ENCODE measurements at regions not wholly inside any gene's neighbourhood (a gene's known extent, or its start where the extent isn't known, plus 50 kb on each side); places are given as distances from the start of the nearest gene placed in this dataset.

DNA sequence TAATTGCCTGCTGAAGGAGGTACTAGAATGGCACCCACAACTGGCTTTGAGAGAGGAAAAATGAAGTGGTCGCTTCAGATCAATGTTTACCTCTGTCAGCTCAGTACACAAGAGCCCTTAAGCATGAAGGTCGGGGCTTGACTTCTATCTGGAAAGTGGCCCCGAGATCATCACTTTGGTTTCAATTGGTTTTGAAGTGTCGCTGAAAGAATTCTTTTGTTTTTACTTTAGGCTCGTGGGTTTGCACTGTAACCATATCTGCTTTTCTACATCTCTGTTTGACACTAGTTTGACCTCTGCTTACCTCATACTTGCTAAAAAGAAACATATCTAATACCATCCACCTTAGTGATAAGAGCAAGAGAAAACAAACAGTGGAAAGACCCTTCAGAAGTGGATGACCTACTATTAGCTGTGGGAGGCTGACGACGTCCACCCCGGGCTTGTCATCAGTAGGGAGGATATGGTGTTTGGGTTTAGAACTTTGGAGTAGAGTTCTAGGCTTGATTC is 361.8 kb downstream of the GATA3 start:
- H3K79me2 ChIP-seq (ENCODE audit: low read length), result no peaks in the 10 kb centered on the region
- no peak for DNase-seq
- no peaks in the 10 kb centered on the region for H3K4me1 ChIP-seq (ENCODE audit: low read length)
- H3K27ac ChIP-seq (ENCODE audit: low read length), result no peak overlapping the region
- H2AFZ ChIP-seq (ENCODE audit: low read length), result no peak overlapping the region
- H3K27me3 ChIP-seq (ENCODE audit: low read length), result no peaks in the 10 kb centered on the region
- H3K9me3 ChIP-seq (ENCODE audit: low read length), result no peaks in the 10 kb centered on the region
- no peak overlapping the region for H3K4me3 ChIP-seq (ENCODE audit: low read length)
- H3K4me2 ChIP-seq (ENCODE audit: low read depth, low read length, poor library complexity, severe bottlenecking), result no peak overlapping the region
- no peak overlapping the region for H3K9ac ChIP-seq (ENCODE audit: low read length)
- no peaks in the 10 kb centered on the region for H3K36me3 ChIP-seq (ENCODE audit: insufficient read depth, low read length)
- H3K9me2 ChIP-seq (replicated peaks; ENCODE audit: insufficient read depth, low read length), result no peaks in the 10 kb centered on the region
- H4K20me1 ChIP-seq (ENCODE audit: insufficient read depth, low read depth, low read length), result no peaks in the 10 kb centered on the region

DNA sequence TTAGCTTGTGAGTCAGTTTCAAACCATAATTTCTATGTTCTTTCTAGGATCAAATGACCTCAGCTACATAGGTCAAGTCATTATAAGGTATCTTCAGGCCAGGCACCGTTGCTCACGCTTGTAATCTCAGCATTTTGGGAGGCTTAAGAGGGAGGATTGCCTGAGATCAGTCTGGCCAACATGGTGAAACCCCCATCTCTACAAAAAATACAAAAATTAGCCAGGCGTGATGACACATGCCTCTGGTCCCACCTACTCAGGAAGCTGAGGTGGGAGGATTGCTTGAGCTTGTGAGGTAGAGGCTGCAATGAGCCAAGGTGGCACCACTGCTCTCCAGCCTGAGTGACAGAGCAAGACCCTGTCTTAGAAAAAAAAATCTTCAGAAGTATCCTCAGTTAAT is 362.3 kb downstream of the GATA3 start:
- Histone ChIP-seq H3K9me2 (replicated peaks; ENCODE audit: insufficient read depth, low read length) (no peaks in the 10 kb centered on the region), H3K4me2 (ENCODE audit: low read depth, low read length, poor library complexity, severe bottlenecking) (no peak overlapping the region), H3K79me2 (ENCODE audit: low read length) (no peaks in the 10 kb centered on the region), H3K36me3 (ENCODE audit: insufficient read depth, low read length) (no peaks in the 10 kb centered on the region), H3K9me3 (ENCODE audit: low read length) (no peaks in the 10 kb centered on the region), H3K4me3 (ENCODE audit: low read length) (no peak overlapping the region), H3K4me1 (ENCODE audit: low read length) (no peaks in the 10 kb centered on the region), H3K27ac (ENCODE audit: low read length) (no peak overlapping the region), H4K20me1 (ENCODE audit: insufficient read depth, low read depth, low read length) (no peaks in the 10 kb centered on the region), H3K27me3 (ENCODE audit: low read length) (no peaks in the 10 kb centered on the region), H2AFZ (ENCODE audit: low read length) (no peak overlapping the region), H3K9ac (ENCODE audit: low read length) (no peak overlapping the region)
- DNase-seq, result no peak

DNA sequence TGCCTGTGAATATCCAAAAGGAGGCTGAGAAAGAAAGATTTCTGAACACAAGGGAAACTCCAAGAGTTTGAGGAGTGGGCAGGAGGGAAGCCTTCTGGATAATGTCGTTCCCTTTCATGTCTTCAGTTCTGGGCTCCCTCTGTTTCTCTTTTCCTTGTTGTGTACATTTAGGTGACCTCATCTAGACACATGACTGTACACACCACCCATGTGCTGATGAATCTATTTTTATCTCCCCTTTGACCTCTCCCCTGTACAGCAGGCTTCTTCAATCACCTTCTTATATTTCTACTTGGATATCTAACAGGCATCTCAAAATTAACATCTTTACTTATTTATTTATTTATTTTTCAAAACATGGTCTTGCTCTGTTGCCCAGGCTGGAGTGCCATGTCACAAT is 363.1 kb downstream of the GATA3 start:
- no peak for DNase-seq
- Histone ChIP-seq H2AFZ (ENCODE audit: low read length) (no peak overlapping the region), H3K9me3 (ENCODE audit: low read length) (no peaks in the 10 kb centered on the region), H3K4me1 (ENCODE audit: low read length) (no peaks in the 10 kb centered on the region), H3K27ac (ENCODE audit: low read length) (no peak overlapping the region), H3K4me3 (ENCODE audit: low read length) (no peak overlapping the region), H3K79me2 (ENCODE audit: low read length) (no peaks in the 10 kb centered on the region), H3K9ac (ENCODE audit: low read length) (no peak overlapping the region), H3K36me3 (ENCODE audit: insufficient read depth, low read length) (no peaks in the 10 kb centered on the region), H3K4me2 (ENCODE audit: low read depth, low read length, poor library complexity, severe bottlenecking) (no peak overlapping the region), H3K27me3 (ENCODE audit: low read length) (no peaks in the 10 kb centered on the region), H3K9me2 (replicated peaks; ENCODE audit: insufficient read depth, low read length) (no peaks in the 10 kb centered on the region), H4K20me1 (ENCODE audit: insufficient read depth, low read depth, low read length) (no peaks in the 10 kb centered on the region)

GRCh38 chr10:8418631-8419030 is 364.1 kb downstream of the GATA3 start:
- Histone ChIP-seq H3K79me2 (ENCODE audit: low read length) (no peaks in the 10 kb centered on the region), H3K4me2 (ENCODE audit: low read depth, low read length, poor library complexity, severe bottlenecking) (no peak overlapping the region), H3K4me3 (ENCODE audit: low read length) (no peak overlapping the region), H2AFZ (ENCODE audit: low read length) (no peak overlapping the region), H3K9me2 (replicated peaks; ENCODE audit: insufficient read depth, low read length) (no peaks in the 10 kb centered on the region), H4K20me1 (ENCODE audit: insufficient read depth, low read depth, low read length) (no peaks in the 10 kb centered on the region), H3K4me1 (ENCODE audit: low read length) (no peaks in the 10 kb centered on the region), H3K9ac (ENCODE audit: low read length) (no peak overlapping the region), H3K27ac (ENCODE audit: low read length) (no peak overlapping the region), H3K36me3 (ENCODE audit: insufficient read depth, low read length) (no peaks in the 10 kb centered on the region), H3K9me3 (ENCODE audit: low read length) (no peaks in the 10 kb centered on the region), H3K27me3 (ENCODE audit: low read length) (no peaks in the 10 kb centered on the region)
- no peak for DNase-seq

DNA sequence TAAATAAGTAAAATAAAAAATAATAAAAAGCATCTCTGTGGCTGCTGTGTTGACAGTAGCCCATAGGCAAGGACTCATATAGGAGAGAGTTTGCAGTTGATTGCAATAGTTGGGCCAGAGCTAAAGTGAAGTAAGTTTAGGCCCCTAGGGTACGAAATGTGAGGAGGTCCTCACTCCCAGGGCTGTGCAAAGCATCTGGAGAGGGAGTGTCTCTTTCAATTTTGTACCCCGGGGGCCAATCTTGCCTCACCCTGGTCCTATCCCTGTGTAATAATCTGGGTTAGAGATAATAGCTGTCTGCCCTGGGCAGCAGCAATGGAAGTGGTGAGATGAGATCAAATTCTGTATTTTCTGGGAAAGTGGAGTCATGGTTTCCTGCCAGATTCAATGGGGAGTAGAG is 365.7 kb downstream of the GATA3 start:
- H3K9me3 ChIP-seq (ENCODE audit: low read length), result no peaks in the 10 kb centered on the region
- no peak overlapping the region for H2AFZ ChIP-seq (ENCODE audit: low read length)
- no peaks in the 10 kb centered on the region for H3K27me3 ChIP-seq (ENCODE audit: low read length)
- no peaks in the 10 kb centered on the region for H3K36me3 ChIP-seq (ENCODE audit: insufficient read depth, low read length)
- no peak overlapping the region for H3K4me2 ChIP-seq (ENCODE audit: low read depth, low read length, poor library complexity, severe bottlenecking)
- no peaks in the 10 kb centered on the region for H4K20me1 ChIP-seq (ENCODE audit: insufficient read depth, low read depth, low read length)
- no peak overlapping the region for H3K27ac ChIP-seq (ENCODE audit: low read length)
- no peak overlapping the region for H3K4me3 ChIP-seq (ENCODE audit: low read length)
- DNase-seq, result no peak
- no peaks in the 10 kb centered on the region for H3K9me2 ChIP-seq (replicated peaks; ENCODE audit: insufficient read depth, low read length)
- no peaks in the 10 kb centered on the region for H3K79me2 ChIP-seq (ENCODE audit: low read length)
- H3K4me1 ChIP-seq (ENCODE audit: low read length), result no peaks in the 10 kb centered on the region
- no peak overlapping the region for H3K9ac ChIP-seq (ENCODE audit: low read length)

DNA sequence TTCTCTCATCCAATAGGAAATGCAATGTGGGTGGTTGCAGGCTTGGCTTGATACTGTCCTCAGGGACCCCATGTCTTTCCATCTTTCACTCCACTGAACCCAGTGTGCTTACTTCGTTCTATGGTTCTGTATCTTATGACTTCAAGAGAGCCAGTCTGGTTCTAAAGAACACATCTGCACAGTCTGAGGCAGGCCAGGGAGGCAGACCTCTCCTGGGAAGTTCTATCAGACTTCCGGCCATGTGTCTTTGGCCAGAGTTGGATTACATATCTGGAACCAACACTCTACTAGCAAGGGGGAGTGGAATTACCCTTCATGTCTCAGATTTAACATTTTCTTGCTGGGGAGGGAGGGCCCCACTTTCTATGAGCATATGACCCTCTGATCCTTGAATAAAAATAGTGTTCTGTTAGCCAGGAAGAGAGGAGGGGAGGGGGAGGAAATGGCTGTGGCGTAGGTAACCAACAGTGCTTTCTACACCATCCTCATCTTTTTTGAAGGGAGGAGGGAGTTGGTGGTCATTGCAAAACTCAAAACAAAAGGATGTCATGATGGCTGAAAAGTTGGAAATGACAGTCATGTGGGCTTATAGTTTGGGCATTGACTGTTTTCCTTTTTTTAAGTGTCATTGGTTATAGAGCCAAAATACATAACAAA is 370.2 kb downstream of the GATA3 start:
- no peak for DNase-seq
- no peak overlapping the region for H3K4me2 ChIP-seq (ENCODE audit: low read depth, low read length, poor library complexity, severe bottlenecking)
- H3K27ac ChIP-seq (ENCODE audit: low read length), result no peak overlapping the region
- H2AFZ ChIP-seq (ENCODE audit: low read length), result no peak overlapping the region
- H3K79me2 ChIP-seq (ENCODE audit: low read length), result no peaks in the 10 kb centered on the region
- H3K4me3 ChIP-seq (ENCODE audit: low read length), result no peak overlapping the region
- H3K9me3 ChIP-seq (ENCODE audit: low read length), result no peaks in the 10 kb centered on the region
- H3K9ac ChIP-seq (ENCODE audit: low read length), result no peak overlapping the region
- no peaks in the 10 kb centered on the region for H3K4me1 ChIP-seq (ENCODE audit: low read length)
- H4K20me1 ChIP-seq (ENCODE audit: insufficient read depth, low read depth, low read length), result 0 out of 2 replicates have a peak, but pooled peaks cover 3% of the 10 kb centered on the region
- no peaks in the 10 kb centered on the region; the same call in 1 of the 2 replicates for H3K27me3 ChIP-seq (ENCODE audit: low read length)
- no peaks in the 10 kb centered on the region for H3K36me3 ChIP-seq (ENCODE audit: insufficient read depth, low read length)
- H3K9me2 ChIP-seq (replicated peaks; ENCODE audit: insufficient read depth, low read length), result no peaks in the 10 kb centered on the region

GRCh38 chr10:8428654-8429053 is 374.2 kb downstream of the GATA3 start:
- Histone ChIP-seq H3K27me3 (ENCODE audit: low read length) (no peaks in the 10 kb centered on the region; the same call in 1 of the 2 replicates), H3K9ac (ENCODE audit: low read length) (no peak overlapping the region), H3K4me1 (ENCODE audit: low read length) (no peaks in the 10 kb centered on the region), H2AFZ (ENCODE audit: low read length) (no peak overlapping the region), H3K9me2 (replicated peaks; ENCODE audit: insufficient read depth, low read length) (no peaks in the 10 kb centered on the region), H4K20me1 (ENCODE audit: insufficient read depth, low read depth, low read length) (0 out of 2 replicates have a peak, but pooled peaks cover 3% of the 10 kb centered on the region), H3K9me3 (ENCODE audit: low read length) (no peaks in the 10 kb centered on the region), H3K4me3 (ENCODE audit: low read length) (no peak overlapping the region), H3K27ac (ENCODE audit: low read length) (no peak overlapping the region), H3K36me3 (ENCODE audit: insufficient read depth, low read length) (no peaks in the 10 kb centered on the region), H3K4me2 (ENCODE audit: low read depth, low read length, poor library complexity, severe bottlenecking) (no peak overlapping the region), H3K79me2 (ENCODE audit: low read length) (no peaks in the 10 kb centered on the region)
- DNase-seq, result no peak

- Histone ChIP-seq H3K27me3 (ENCODE audit: low read length) (no peaks in the 10 kb centered on the region; the same call in 1 of the 2 replicates), H3K27ac (ENCODE audit: low read length) (no peak overlapping the region), H3K36me3 (ENCODE audit: insufficient read depth, low read length) (no peaks in the 10 kb centered on the region), H3K9me2 (replicated peaks; ENCODE audit: insufficient read depth, low read length) (no peaks in the 10 kb centered on the region), H3K4me3 (ENCODE audit: low read length) (no peak overlapping the region), H3K79me2 (ENCODE audit: low read length) (no peaks in the 10 kb centered on the region), H4K20me1 (ENCODE audit: insufficient read depth, low read depth, low read length) (0 out of 2 replicates have a peak, but pooled peaks cover 3% of the 10 kb centered on the region), H3K9ac (ENCODE audit: low read length) (no peak overlapping the region), H3K4me1 (ENCODE audit: low read length) (no peaks in the 10 kb centered on the region), H3K9me3 (ENCODE audit: low read length) (no peaks in the 10 kb centered on the region), H3K4me2 (ENCODE audit: low read depth, low read length, poor library complexity, severe bottlenecking) (no peak overlapping the region), H2AFZ (ENCODE audit: low read length) (no peak overlapping the region)
- DNase-seq, result no peak
Measured at GRCh38 chr10:8430321-8430720, 375.8 kb downstream of the GATA3 start.

Measured in Karpas-422 (cell line).